IMR-90 (cell line): ENCODE measurements at regions not wholly inside any gene's neighbourhood (a gene's known extent, or its start where the extent isn't known, plus 50 kb on each side); places are given as distances from the start of the nearest gene placed in this dataset.

Experiments used
- ATAC-seq: fragments of 200-7000 bp; cut with Tn5 transposase; 2 replicates; pipeline ENCODE4 v1.9.1; 2020; ENCODE audit warnings: low read depth, mild to moderate bottlenecking, moderate library complexity
- BruUV-seq: library from RNA; stranded (reverse); fragments of 400-500 nt; replicated peaks from 2 replicates; lab custom pipeline; 2021; lab: Mats Ljungman, UMichigan
- CTCF ChIA-PET: fragments of 300-600 bp; formaldehyde crosslinking; extraction: SDS; loops from one replicate; lab custom pipeline; 2021; ENCODE audit warnings: antibody characterized with exemption; lab: Yijun Ruan, JAX
- POLR2A ChIA-PET: fragments of 300-600 bp; sonication (Branson Sonifier 250); formaldehyde crosslinking; loops from one replicate; lab custom pipeline; 2022; ENCODE audit warnings: antibody characterized with exemption; ENCODE audit not compliant: unreplicated experiment; lab: Charles Lee
- DNase-seq: peaks from one replicate; pipeline ENCODE4 v3.0.0; 2013
- H2AFZ ChIP-seq: replicated peaks from 2 replicates; pipeline ENCODE3; 2013; ENCODE audit warnings: low read length, mild to moderate bottlenecking; ENCODE audit not compliant: poor library complexity
- H2AK5ac ChIP-seq: 2 replicates; pipeline ENCODE4 v1.6.1; 2013; ENCODE audit warnings: low read depth, low read length, inconsistent platforms
- H2AK9ac ChIP-seq: replicated peaks from 2 replicates; pipeline ENCODE3; 2013; ENCODE audit warnings: mild to moderate bottlenecking, low read depth, low read length, moderate library complexity; ENCODE audit not compliant: poor library complexity
- H2BK120ac ChIP-seq: 2 replicates; pipeline ENCODE4 v1.6.1; 2013; ENCODE audit warnings: low read depth, low read length, inconsistent platforms
- H2BK15ac ChIP-seq: 3 replicates; pipeline ENCODE4 v1.6.1; 2013; ENCODE audit warnings: low read depth, low read length, inconsistent platforms
- H2BK20ac ChIP-seq: 2 replicates; pipeline ENCODE4 v1.6.1; 2013; ENCODE audit warnings: low read depth, mild to moderate bottlenecking, inconsistent platforms, low read length, moderate library complexity
- H2BK5ac ChIP-seq: 2 replicates; pipeline ENCODE4 v1.6.1; 2013; ENCODE audit warnings: mild to moderate bottlenecking, low read depth, low read length, inconsistent platforms; ENCODE audit not compliant: poor library complexity, severe bottlenecking
- H3K14ac ChIP-seq: replicated peaks from 2 replicates; pipeline ENCODE4 v1.6.1; 2013; ENCODE audit warnings: low read depth, low read length, inconsistent platforms
- H3K18ac ChIP-seq: 2 replicates; pipeline ENCODE4 v1.6.1; 2013; ENCODE audit warnings: low read depth, low read length, control low read depth
- H3K23ac ChIP-seq: 2 replicates; pipeline ENCODE4 v1.6.1; 2013; ENCODE audit warnings: low read depth, low read length, inconsistent platforms
- H3K27ac ChIP-seq: 2 replicates; pipeline ENCODE4 v1.5.1; 2013; ENCODE audit warnings: mild to moderate bottlenecking, control low read depth, low read length; ENCODE audit not compliant: insufficient read depth
- H3K27me3 ChIP-seq: 2 replicates; pipeline ENCODE4 v1.6.1; 2013; ENCODE audit warnings: low read length; ENCODE audit not compliant: control insufficient read depth, insufficient read depth
- H3K36me3 ChIP-seq: 2 replicates; pipeline ENCODE4 v1.6.1; 2013; ENCODE audit warnings: low read length, mixed read lengths; ENCODE audit not compliant: control insufficient read depth, insufficient read depth
- H3K4ac ChIP-seq: 2 replicates; pipeline ENCODE4 v1.6.1; 2013; ENCODE audit warnings: low read depth, low read length, inconsistent platforms
- H3K4me1 ChIP-seq: 2 replicates; pipeline ENCODE4 v1.6.1; 2013; ENCODE audit warnings: low read length, mixed read lengths; ENCODE audit not compliant: control insufficient read depth, insufficient read depth
- H3K4me2 ChIP-seq: 2 replicates; pipeline ENCODE4 v1.6.1; 2013; ENCODE audit warnings: low read depth, mild to moderate bottlenecking, control low read depth, low read length, moderate library complexity
- H3K4me3 ChIP-seq: 2 replicates; pipeline ENCODE4 v1.5.1; 2013; ENCODE audit warnings: low read depth, mild to moderate bottlenecking, control low read depth, low read length, moderate library complexity; ENCODE audit not compliant: insufficient read depth
- H3K56ac ChIP-seq: 2 replicates; pipeline ENCODE4 v1.6.1; 2013; ENCODE audit warnings: low read length, inconsistent platforms; ENCODE audit not compliant: insufficient read depth; ENCODE audit errors: extremely low read depth
- H3K79me1 ChIP-seq, 2 experiments: 2 replicates each; pipeline ENCODE4 v1.6.1; 2013; ENCODE audit warnings: low read length in 2 of 2, inconsistent platforms in 1 of 2, low read depth in 1 of 2
- H3K9ac ChIP-seq: 2 replicates; pipeline ENCODE4 v1.6.1; 2013; ENCODE audit warnings: low read depth, low read length, control low read depth
- H3K9me1 ChIP-seq: 2 replicates; pipeline ENCODE4 v1.6.1; 2013; ENCODE audit warnings: low read length, inconsistent platforms; ENCODE audit not compliant: insufficient read depth
- H3K9me3 ChIP-seq: 2 replicates; pipeline ENCODE4 v1.6.1; 2013; ENCODE audit warnings: low read length; ENCODE audit not compliant: control insufficient read depth, insufficient read depth
- H4K20me1 ChIP-seq: 2 replicates; pipeline ENCODE4 v1.6.1; 2013; ENCODE audit warnings: low read length, inconsistent platforms; ENCODE audit not compliant: insufficient read depth
- H4K5ac ChIP-seq: 2 replicates; pipeline ENCODE4 v1.6.1; 2013; ENCODE audit warnings: mild to moderate bottlenecking, low read depth, low read length, control low read depth
- H4K8ac ChIP-seq, 2 experiments: 2 replicates each; pipeline ENCODE4 v1.6.1; 2013; ENCODE audit warnings: low read depth in 2 of 2, low read length in 2 of 2, control low read depth in 1 of 2, inconsistent platforms in 1 of 2
- H4K91ac ChIP-seq: 2 replicates; pipeline ENCODE4 v1.6.1; 2013; ENCODE audit warnings: low read depth, low read length, inconsistent platforms; ENCODE audit not compliant: insufficient read depth
- BHLHE40 ChIP-seq: fragments of 150-350 bp; IDR thresholded peaks from 2 replicates; pipeline ENCODE4 v1.6.1; 2016; ENCODE audit warnings: mild to moderate bottlenecking, low read depth, low read length
- CEBPB ChIP-seq: IDR thresholded peaks from 2 replicates; pipeline ENCODE4 v1.6.1; 2012; ENCODE audit warnings: low read depth, low read length, improper control_type of control experiment
- CHD1 ChIP-seq: IDR thresholded peaks from 2 replicates; pipeline ENCODE4 v1.6.1; 2012; ENCODE audit warnings: low read depth, low read length, improper control_type of control experiment
- CTCF ChIP-seq: conservative IDR thresholded peaks from 2 replicates; pipeline ENCODE4 v1.5.1; 2012; ENCODE audit warnings: mild to moderate bottlenecking, low read depth, low read length, improper control_type of control experiment
- FOS ChIP-seq: fragments of 150-350 bp; IDR thresholded peaks from 2 replicates; pipeline ENCODE4 v1.6.1; 2016; ENCODE audit warnings: low read depth, low read length
- MAFK ChIP-seq: IDR thresholded peaks from 2 replicates; pipeline ENCODE4 v1.6.1; 2012; ENCODE audit warnings: low read depth, low read length, improper control_type of control experiment
- MAZ ChIP-seq: IDR thresholded peaks from 2 replicates; pipeline ENCODE4 v1.6.1; 2012; ENCODE audit warnings: low read depth, mild to moderate bottlenecking, low read length, improper control_type of control experiment, moderate library complexity, borderline replicate concordance
- MXI1 ChIP-seq: IDR thresholded peaks from 2 replicates; pipeline ENCODE4 v1.6.1; 2012; ENCODE audit warnings: low read depth, mild to moderate bottlenecking, low read length, moderate library complexity, borderline replicate concordance
- NFE2L2 ChIP-seq: fragments of 150-350 bp; IDR thresholded peaks from 2 replicates; pipeline ENCODE4 v1.6.1; 2016; ENCODE audit warnings: low read depth, mild to moderate bottlenecking, low read length
- POLR2A ChIP-seq: IDR thresholded peaks from 2 replicates; pipeline ENCODE4 v1.6.1; 2012; ENCODE audit warnings: mild to moderate bottlenecking, low read depth, low read length
- RAD21 ChIP-seq: IDR thresholded peaks from 2 replicates; pipeline ENCODE4 v1.6.1; 2012; ENCODE audit warnings: low read length, improper control_type of control experiment
- RCOR1 ChIP-seq: IDR thresholded peaks from 2 replicates; pipeline ENCODE4 v1.6.1; 2012; ENCODE audit warnings: mild to moderate bottlenecking, low read length, improper control_type of control experiment; ENCODE audit not compliant: insufficient replicate concordance
- RFX5 ChIP-seq: IDR thresholded peaks from 2 replicates; pipeline ENCODE4 v1.8.0; 2012; ENCODE audit warnings: low read depth, mild to moderate bottlenecking, low read length, moderate library complexity
- SMC3 ChIP-seq: fragments of 150-350 bp; IDR thresholded peaks from 2 replicates; pipeline ENCODE4 v1.6.1; 2016; ENCODE audit warnings: low read depth, mild to moderate bottlenecking, antibody characterized with exemption, low read length, moderate library complexity
- WGBS, 2 experiments: methylation state at CpG; one replicate each; pipeline versions ENCODE4 v1.1.5 to v1.1.7; 2013; ENCODE audit warnings: missing lambda C conversion rate in 2 of 2; ENCODE audit not compliant: insufficient read length in 1 of 2; ENCODE audit errors: extremely low coverage in 2 of 2; 5-methylcytosine and 5-hydroxymethylcytosine counted together
- dilution Hi-C: fragments of 300-500 bp; cut with HindIII; formaldehyde crosslinking; loops from one replicate; pipeline ENCODE4 v1.14.3; 2018; ENCODE audit warnings: low sequenced_read_pairs; ENCODE audit not compliant: unreplicated experiment
- in situ Hi-C: fragments of 300-500 bp; cut with MboI; formaldehyde crosslinking; loops from 3 replicates; pipeline ENCODE4 v1.14.3; 2019; ENCODE audit warnings: low sequenced_read_pairs, inconsistent platforms, mixed read lengths
- intact Hi-C: fragments of 100-400 bp; cut with micrococcal nuclease; formaldehyde crosslinking; loops from 2 replicates; pipeline ENCODE4 v1.10.0; 2022
- TF ChIP-seq, protein P1 (sequence below): fragments of 150-350 bp; IDR thresholded peaks from 2 replicates; pipeline ENCODE4 v1.6.1; 2016; ENCODE audit warnings: low read depth, mild to moderate bottlenecking, low read length, moderate library complexity, borderline replicate concordance
- TF ChIP-seq, protein P2 (sequence below): fragments of 150-350 bp; IDR thresholded peaks from 2 replicates; pipeline ENCODE4 v1.6.1; 2017; ENCODE audit warnings: mild to moderate bottlenecking, antibody characterized with exemption, low read length, low read depth

DNA sequence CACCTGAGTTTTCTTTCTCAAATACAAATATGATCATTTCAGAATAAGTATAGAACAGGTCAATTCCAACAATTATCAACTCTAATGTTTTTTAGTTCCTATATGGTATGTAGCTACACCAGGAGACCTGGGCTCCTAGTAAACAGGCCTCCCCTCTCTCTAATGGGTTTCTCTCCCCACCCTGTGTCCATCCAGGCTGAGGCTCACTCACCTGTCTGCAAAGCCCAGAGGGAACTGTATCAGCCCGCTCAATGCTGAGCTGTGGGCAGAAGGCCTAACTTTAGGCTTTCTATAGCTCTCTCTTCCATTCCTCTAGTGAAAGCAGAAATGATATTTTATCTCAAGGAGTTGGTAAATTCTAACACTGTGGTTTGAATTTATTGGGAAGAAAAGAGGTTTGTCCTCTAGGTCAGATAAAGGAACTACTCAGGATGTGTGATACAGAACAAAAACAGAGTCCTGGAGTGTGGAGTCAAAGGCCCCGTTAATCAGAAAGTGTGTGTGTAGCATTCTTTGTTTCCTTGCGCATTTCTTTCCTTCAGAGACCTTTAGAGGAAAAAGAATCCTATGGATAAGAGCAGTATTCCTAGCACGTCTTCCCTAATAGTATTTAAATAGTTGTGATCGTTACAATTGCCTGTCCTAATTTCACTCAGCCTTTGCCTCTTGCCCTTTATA is 408.9 kb downstream of the PYDC2 start:
- dilution Hi-C loops (no loop called here), in situ Hi-C loops (no loop called here), intact Hi-C loops (no loop called here)
- H3K9me3 ChIP-seq: 0 out of 2 replicates have a peak, but pooled peaks cover 5% of the 10 kb centered on the region
- no peaks in the 10 kb centered on the region for H4K20me1 ChIP-seq
- H3K56ac ChIP-seq: no peak overlapping the region
- H3K4me1 ChIP-seq: no peaks in the 10 kb centered on the region
- no peaks in the 10 kb centered on the region for H3K27me3 ChIP-seq
- H3K79me1 ChIP-seq: no peaks in the 10 kb centered on the region
- H3K23ac ChIP-seq: no peak overlapping the region
- DNase-seq (no peak), ATAC-seq (no peak)
- H4K91ac ChIP-seq: no peak overlapping the region
- no peak for TF ChIP-seq NFE2L2
- TF ChIP-seq MAZ: no peak
- no peak for TF ChIP-seq MAFK
- no peak for TF ChIP-seq RCOR1
- no peak for TF ChIP-seq FOS
- no peak for TF ChIP-seq BHLHE40
- TF ChIP-seq, protein P1, sequence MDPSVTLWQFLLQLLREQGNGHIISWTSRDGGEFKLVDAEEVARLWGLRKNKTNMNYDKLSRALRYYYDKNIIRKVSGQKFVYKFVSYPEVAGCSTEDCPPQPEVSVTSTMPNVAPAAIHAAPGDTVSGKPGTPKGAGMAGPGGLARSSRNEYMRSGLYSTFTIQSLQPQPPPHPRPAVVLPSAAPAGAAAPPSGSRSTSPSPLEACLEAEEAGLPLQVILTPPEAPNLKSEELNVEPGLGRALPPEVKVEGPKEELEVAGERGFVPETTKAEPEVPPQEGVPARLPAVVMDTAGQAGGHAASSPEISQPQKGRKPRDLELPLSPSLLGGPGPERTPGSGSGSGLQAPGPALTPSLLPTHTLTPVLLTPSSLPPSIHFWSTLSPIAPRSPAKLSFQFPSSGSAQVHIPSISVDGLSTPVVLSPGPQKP: no peak
- TF ChIP-seq, protein P2, sequence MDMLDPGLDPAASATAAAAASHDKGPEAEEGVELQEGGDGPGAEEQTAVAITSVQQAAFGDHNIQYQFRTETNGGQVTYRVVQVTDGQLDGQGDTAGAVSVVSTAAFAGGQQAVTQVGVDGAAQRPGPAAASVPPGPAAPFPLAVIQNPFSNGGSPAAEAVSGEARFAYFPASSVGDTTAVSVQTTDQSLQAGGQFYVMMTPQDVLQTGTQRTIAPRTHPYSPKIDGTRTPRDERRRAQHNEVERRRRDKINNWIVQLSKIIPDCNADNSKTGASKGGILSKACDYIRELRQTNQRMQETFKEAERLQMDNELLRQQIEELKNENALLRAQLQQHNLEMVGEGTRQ: no peak
- no peak for TF ChIP-seq CTCF
- TF ChIP-seq SMC3: no peak
- no peak for TF ChIP-seq RAD21
- TF ChIP-seq CEBPB: no peak
- no peak for TF ChIP-seq CHD1
- no peak for TF ChIP-seq MXI1
- TF ChIP-seq RFX5: no peak
- no peak for TF ChIP-seq POLR2A
- H2BK120ac ChIP-seq: no peak overlapping the region
- no peak overlapping the region for H2AK9ac ChIP-seq
- no peak overlapping the region for H2AK5ac ChIP-seq
- no peak overlapping the region for H3K27ac ChIP-seq
- no peaks in the 10 kb centered on the region for H3K36me3 ChIP-seq
- H2BK15ac ChIP-seq: no peak overlapping the region
- H3K18ac ChIP-seq: no peak overlapping the region
- H2AFZ ChIP-seq: no peak overlapping the region
- H3K9ac ChIP-seq: no peak overlapping the region
- no peak overlapping the region for H3K4me2 ChIP-seq
- ChIA-PET POLR2A (no interaction called here), CTCF (no interaction called here)
- no peak overlapping the region for H3K4ac ChIP-seq
- no peak overlapping the region for H4K8ac ChIP-seq
- H2BK20ac ChIP-seq: no peak overlapping the region
- H3K9me1 ChIP-seq: no peaks in the 10 kb centered on the region
- no peak overlapping the region for H2BK5ac ChIP-seq
- WGBS, 2 experiments: no CpG with 5 or more reads among the region's 5 CpGs
- H3K4me3 ChIP-seq: no peak overlapping the region
- no peak overlapping the region for H4K5ac ChIP-seq
- no TSS peak for BruUV-seq
- H3K14ac ChIP-seq: no peak overlapping the region
